Stimulated activated CD4-positive, alpha-beta T cell treated with anti-CD3 and anti-CD28 coated beads, Interleukin-12 subunit alpha, Interleukin-12 subunit beta, amount 100 ng/mL, for 48 hours (primary cell): ENCODE measurements at regions not wholly inside any gene's neighbourhood (a gene's known extent, or its start where the extent isn't known, plus 50 kb on each side); places are given as distances from the start of the nearest gene placed in this dataset.

Source experiments
- DNase-seq, 3 donors: peaks; one replicate each; pipeline ENCODE4 v3.0.0-alpha.2; 2020; ENCODE audit warnings: low read depth in 2 of 3, low spot score in 1 of 3

- no peak for DNase-seq
Measured at GRCh38 chr21:38959692-38960061, 153.9 kb downstream of the ETS2 start.

- DNase-seq, result no peak
Measured at GRCh38 chr21:38958940-38959691, 153.4 kb downstream of the ETS2 start.

GRCh38 chr21:38958323-38958705 is 152.6 kb downstream of the ETS2 start:
- DNase-seq, result no peak

GRCh38 chr21:38957575-38958322 is 152.0 kb downstream of the ETS2 start:
- no peak for DNase-seq

GRCh38 chr21:38956856-38957571 is 151.3 kb downstream of the ETS2 start:
- no peak for DNase-seq

GRCh38 chr21:38956521-38956855 is 150.8 kb downstream of the ETS2 start:
- DNase-seq, result no peak

- no peak for DNase-seq
Measured at GRCh38 chr21:38956007-38956406, 150.3 kb downstream of the ETS2 start.

GRCh38 chr21:38955495-38955894 is 149.8 kb downstream of the ETS2 start:
- DNase-seq, result no peak

DNA sequence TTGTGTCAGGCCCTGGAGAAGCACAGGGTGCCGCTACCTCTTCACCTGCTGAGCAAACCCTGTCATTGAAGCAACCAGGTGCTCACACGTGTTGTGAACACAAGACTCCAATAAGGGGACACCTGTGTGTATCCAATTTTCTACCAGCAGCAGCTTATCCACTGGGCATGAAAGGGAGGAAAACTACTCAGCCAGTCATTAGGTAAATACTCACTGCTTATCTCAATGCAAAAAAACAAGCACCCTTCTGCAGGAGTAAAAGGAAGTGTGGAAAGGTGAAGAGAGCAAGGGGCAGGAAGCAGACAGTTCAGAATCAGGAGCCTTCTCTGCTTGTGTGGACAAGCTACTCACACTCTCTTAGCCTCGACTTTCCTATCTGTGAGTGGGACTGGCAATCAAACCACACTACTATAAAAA is 148.9 kb downstream of the ETS2 start:
- DNase-seq, result no peak

DNA sequence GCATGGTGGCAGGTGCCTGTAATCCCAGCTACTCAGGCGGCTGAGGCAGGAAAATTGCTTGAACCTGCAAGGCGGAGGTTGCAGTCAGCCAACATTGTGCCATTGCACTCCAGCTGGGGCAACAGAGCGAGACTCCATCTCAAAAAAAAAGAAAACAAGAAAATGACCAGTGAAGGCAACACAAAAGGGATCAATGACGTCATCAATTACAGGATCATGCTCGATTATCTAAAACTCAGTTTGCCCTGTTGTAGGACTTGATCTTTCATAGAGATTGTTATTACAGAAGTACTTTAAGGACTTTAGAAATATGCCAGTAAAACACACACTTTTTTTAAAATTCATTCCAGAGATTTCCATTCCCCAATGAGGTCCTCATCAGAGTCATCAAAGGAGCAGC is 147.8 kb downstream of the ETS2 start:
- no peak for DNase-seq

GRCh38 chr21:38952890-38953289 is 147.2 kb downstream of the ETS2 start:
- DNase-seq, result no peak

- no peak for DNase-seq
Measured at GRCh38 chr21:38951095-38951730, 145.5 kb downstream of the ETS2 start.

DNA sequence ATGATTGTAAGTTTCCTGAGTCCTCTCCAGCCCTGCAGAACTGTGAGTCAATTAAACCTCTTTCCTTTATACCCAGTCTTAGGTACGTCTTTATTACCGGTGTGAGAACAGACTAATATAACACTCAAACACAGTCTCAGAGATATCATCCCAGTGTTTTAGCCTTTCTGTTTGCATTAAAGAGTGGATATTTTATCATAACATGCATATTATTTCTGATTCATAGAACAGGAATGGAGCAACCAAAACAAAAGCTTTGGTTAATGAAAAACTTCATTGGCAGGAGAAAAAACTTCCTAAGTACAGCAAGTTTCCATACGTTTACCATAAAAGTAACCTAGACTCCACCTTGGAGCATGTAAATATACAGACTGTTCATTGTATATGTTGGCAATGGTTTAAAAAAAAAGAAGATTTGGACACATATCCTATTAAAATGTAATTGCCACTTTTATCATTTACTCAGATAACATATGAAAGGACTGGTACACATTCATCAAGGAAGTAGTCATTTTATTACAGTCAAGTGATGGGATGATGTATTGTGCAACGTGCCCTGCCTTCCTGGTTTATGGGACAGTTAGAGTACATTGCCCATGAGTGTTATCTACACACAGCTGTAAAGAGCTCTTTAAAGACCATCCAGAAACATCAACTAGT is 144.8 kb downstream of the ETS2 start:
- no peak for DNase-seq

DNA sequence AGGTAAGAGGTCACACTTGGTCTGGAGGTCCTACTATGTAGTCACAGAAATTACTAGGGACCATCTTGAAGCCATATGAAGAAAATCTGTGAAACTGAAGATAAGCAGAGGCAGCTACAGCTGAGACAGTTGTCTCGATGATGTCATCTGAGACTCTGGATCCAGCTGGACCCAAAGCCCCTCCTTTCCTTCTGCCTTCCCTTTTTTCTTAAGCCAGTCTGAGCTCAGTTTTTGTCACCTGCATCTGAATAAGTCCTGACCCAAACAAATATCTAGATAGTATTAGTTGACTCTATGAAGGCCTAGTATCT is 143.3 kb downstream of the ETS2 start:
- no peak for DNase-seq

DNA sequence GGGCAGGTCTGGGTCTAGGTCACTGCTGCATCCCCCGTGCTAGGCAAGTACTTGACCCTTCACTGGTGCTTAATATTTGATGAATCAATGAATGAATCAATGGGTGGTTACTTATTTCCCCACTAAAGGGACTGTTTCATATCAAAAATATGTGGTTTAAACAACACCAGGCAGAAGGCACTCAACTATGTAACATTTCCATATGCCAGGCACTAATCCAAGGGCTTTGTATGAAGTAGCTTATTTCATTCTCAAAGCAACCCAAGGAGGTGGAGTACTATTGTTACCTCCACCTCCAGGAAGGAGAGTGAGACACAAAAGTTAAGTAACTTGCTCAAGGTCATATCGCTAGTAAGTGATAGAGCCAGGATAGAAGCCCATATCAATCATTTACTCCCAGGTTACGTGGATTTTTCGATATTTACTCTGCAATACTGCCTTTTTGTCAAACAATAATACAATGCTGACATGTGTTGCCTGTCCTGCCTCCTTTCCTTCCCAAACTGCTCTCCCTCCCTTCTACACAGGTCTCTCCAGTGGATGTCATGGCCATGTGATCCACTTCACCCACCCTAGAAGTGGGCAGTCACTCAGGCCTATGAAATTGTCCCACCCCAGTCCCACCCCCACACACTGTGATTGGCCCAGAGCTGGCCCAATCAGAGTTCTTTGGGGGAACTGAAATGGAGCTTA is 142.8 kb downstream of the ETS2 start:
- no peak for DNase-seq

GRCh38 chr21:38945545-38946245 is 140.0 kb downstream of the ETS2 start:
- DNase-seq, result no peak

DNA sequence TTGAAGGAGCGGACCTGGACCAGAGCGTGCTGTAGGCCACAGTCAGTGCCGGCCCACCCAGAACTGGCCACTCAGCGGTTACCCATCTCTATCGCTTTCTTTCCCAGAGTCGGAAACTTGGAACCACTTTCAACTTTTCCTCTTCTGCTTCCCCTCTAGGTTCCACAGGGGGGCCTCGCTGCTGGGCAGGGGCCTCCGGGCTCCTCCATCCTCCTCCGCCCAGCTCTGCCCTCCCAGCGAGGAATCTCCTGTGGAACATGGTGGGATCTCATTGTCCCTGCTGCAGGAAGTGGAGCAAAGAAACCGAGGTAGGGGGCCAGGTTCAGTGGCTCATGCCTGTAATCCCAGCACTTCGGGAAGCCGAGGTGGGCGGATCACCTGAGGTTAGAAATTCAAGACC is 139.2 kb downstream of the ETS2 start:
- no peak for DNase-seq

- no peak for DNase-seq
Measured at GRCh38 chr21:38944402-38944801, 138.7 kb downstream of the ETS2 start.

DNA sequence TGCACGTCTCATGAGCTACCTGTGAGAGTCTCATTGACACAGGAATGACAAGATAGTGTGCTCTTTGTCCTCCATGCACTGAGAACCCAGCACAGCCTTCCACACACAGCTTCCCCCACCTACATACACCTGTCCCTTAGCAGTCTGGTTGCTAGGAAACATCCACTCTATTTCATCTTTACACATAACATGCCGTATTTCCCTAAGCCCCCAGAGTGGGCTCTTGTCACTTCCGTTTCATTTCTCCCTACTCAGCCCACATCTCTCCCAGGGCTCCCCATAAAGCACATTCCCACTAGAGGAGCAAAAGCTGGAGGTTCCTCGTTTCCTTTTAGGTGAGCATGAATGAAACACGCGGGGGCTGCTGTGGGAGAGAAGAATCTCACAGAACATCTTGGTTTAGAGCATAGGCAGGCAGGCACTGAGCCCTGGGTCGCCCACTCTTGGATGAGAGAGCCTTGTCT is 137.1 kb downstream of the ETS2 start:
- no peak for DNase-seq

DNA sequence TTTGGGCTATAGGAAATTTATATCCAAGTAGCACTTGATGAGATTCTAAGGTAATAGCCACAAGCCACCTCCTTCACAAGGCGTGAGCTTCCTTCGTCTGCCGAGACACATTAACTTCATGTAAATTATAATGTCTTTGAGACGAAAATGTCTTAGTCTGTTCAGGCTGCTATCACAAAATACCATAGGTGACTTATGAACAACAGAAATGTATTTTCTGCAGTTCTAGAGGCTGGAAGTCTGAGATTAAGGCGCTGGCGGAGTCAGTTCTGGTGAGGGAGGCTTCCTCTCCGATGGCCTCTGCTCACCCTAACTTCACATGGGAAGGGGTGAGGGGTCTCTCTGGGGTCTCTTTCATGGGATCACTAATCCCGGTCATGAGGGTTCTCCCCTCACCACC is 133.0 kb downstream of the ETS2 start:
- DNase-seq, result no peak
